DMS79 (cell line): ENCODE measurements at regions not wholly inside any gene's neighbourhood (a gene's known extent, or its start where the extent isn't known, plus 50 kb on each side); places are given as distances from the start of the nearest gene placed in this dataset.
"Not testable (repeated sequence)": the region's sequence is repeated elsewhere in the genome, so short reads cannot be mapped to it uniquely, and the experiment has no call there.

Experiments used
- DNase-seq: peaks from one replicate; lab custom pipeline; 2025; lab: John Stamatoyannopoulos, UW

GRCh38 chr7:85714951-85715350, 528.1 kb upstream of the SEMA3D start:
- no peak for DNase-seq

- DNase-seq = no peak
These were observed 527.3 kb upstream of the SEMA3D start for GRCh38 chr7:85714043-85714578.

DNA sequence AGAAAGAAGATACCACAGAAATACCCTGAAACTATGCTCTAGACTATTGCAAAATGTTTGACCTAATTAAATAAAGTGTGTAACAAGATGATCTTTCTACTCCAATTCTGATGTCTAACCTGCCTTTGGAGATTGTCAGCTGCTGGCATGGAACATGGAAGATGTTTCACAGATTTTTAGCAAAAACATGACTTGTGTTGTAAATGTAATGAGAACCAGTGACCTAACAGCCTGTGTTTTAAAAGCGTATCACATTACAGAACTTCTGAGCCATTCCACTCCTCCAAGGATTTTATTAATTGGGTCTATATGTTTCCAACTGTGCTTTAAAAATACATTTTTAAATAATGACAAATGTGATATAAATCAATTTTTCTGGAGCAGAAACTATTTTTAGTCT, 526.3 kb upstream of the SEMA3D start:
- no peak for DNase-seq

- DNase-seq = no peak
These were observed 525.0 kb upstream of the SEMA3D start for GRCh38 chr7:85711894-85712293.

DNA sequence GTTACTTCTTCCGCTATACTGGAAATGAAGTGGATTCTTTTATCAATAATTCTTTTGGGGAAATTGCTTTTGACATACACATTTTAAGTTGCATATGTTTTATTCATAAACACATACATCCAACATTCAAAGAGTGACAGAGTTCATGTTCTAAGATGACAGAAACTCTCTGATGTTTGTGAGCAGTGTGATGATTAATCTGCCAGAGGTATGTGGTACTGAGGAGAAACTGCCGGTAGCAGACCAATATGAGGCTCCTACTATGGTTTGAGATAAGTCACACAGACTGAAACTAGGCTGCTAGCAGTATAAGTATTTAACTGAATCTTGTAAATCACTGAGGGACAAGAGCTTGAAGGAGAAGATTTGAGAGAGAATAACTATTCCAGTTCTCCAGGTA, 524.1 kb upstream of the SEMA3D start:
- no peak for DNase-seq

DNA sequence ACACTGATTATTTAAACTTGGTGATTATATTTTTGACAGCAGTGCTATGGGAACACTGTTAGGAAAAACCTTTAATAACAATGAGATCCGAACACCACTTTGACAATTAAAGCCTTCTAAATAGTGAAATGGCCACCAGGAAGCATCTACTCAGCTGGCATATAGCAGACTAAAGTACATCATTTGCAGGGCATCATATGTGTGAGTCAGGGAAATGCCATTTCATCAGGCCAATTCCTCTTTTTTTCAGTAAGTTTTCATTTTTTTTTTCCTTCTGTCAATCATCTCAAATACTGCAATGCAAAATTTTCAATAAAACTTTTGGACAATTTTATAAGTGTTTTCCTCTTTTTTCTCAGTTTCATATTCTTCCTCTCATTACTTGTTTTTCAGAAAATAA, 521.4 kb upstream of the SEMA3D start:
- DNase-seq = no peak

DNA sequence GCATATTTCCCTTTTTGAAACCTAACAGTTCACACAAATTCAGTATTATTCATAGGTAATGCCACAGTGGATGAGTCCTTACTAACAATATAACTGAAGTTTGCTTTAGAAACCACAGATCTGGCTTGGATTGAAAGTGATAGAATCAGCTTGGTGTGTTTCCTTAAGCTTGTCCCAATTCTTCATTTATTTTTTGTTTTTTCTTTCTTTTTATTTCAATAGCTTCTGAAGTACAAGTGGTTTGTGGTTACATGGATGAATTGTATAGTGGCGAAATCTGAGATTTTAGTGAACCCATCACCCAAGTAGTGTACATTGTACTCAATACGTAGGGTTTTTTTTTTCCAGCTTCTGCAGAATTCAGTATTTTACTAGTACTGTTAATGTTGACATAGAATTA, 518.2 kb upstream of the SEMA3D start:
- no peak for DNase-seq

DNA sequence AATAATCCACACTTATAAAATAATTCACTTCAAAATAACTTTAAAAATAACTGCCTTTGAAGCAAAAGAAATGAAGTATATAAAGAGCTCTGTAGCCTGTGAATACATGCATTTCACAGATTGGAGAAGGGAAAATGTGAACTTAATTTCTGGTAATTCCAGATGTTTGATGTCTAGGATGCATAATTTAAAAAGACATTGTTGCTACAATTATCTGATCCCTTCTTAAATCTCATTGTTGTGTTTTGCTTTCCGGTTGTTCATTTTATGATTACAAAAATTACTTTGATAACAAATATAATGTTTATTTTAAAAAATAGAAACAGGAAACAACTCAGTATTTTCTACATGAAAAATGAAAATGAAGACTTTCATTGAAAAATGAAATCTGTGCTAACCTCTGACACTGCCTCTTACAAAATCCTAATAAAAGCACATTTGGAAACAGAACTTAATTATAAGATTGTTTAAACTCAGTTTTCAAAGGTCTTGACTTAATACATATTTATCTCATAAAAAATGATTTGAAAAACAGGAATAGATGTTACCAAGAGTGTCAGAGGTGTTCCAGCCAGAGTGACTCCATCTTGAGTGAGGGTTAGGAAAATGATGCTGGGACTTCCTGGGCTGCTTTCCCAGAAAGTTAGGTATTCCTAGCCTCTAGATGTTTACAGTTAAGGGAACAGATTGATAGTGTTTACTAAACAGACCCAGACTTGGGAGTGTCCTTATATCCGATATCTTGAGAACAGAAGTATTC, 516.6 kb upstream of the SEMA3D start:
- DNase-seq = no peak

DNA sequence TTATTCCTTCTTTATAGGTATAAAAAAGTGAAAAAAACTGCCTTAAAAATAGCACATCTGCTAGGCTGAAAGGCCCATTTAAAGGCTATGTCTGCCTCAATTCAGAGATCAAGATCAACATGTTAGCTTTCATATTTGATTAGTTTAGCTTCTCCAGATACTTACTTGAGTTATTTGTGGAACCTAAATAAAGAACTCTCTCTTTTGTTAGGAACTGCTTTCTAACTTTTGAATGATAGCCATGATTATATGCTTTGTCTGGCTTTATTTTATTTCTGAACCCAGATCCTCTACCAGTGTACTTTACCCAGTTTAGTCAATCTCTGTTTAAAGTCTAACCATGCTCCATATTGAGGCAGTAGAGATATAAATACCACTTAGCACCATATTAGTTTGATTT, 515.5 kb upstream of the SEMA3D start:
- no peak for DNase-seq

- DNase-seq = no peak
These were observed 512.6 kb upstream of the SEMA3D start for GRCh38 chr7:85699482-85699881.

DNA sequence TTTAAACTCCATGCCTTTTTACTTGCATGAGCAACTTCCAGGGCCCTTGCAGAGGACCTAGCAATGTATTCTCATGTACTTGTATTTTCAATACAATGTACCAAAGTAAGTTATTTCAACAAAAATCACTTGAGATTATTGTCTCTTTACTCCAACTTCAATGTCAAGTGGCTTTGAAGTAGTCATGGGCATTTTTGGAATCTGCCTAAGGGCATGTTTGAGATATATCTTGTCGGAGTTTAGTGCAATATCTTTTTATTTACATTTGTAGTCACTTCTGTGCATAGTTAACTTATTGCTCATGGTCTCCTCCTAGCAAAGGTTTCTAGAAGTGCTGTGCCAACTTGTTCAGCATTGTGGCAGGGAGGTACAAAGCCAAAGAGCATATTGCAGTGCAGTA, 508.7 kb upstream of the SEMA3D start:
- no peak for DNase-seq

DNA sequence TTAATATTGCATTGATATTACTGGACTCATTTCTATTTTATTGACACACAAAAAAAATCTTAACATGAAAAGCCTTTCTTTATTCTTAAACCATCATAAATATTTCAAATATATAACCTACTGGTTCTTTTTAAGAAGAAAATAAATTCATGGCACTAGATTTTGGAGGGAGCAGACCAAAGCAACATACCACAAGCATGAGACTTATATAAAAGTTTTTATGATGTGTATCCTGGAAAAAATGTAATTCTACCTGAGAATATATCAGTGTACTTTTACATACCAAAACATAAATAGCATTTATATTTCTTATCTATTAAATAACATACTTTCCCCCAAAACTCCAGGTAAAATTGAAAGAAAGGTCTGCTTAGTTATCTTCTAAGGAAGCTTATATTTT, 508.2 kb upstream of the SEMA3D start:
- DNase-seq = no peak

DNA sequence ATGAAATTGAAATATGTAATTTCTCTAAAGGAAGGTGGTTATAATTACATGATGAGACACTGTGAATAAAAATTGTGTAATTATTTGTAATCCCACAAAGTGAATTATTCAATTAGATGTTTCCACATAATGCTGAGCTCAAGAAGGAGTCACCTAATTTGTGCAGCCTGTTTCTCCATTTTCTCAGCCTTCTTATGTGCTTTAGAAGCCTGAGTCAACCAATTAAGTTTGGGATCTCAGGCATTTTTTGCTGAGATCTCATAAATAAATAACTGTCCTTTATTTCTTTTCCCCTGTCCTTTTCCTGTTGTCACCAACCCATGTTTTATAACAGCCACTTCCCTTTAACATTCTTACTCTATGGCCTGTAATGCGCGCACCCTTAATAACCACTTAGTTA, 506.5 kb upstream of the SEMA3D start:
- DNase-seq = no peak

GRCh38 chr7:85688712-85689111, 501.9 kb upstream of the SEMA3D start:
- DNase-seq = no peak

DNA sequence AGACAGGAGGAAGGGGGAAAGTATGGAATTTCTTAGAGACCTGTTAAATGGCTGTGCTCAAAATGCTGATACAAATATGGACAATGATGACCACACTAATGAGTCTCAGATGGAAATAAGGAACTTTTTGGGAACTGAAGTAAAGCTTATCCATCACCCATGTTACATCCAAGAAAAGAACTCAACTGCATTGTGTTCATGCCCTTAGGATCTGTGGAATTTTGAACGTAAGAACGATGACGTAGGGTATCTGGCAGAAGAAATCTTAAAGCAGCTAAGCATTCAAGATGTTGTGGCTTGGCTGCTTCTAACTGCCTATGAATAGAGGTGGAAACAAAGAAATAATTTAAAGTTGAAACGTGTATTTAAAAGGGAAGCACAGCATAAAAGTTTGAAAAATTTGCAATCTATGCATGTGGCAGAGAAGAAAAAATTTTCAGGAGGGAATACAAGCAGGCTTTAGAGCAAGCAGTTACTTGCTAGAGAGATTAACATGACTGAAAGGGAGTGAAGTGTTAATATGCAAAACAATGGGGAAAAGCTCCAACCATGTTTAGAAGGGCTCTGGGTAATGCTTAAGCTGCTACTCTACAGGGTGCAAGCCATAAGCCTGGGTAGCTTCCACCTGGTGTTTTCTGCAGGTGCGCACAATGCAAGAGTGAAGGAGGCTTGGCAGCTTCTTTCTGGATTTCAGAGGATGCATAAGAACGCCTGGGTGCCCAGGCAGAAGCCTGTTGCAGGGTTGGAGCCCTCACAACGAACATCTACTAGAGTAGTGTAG, 499.7 kb upstream of the SEMA3D start:
- no peak for DNase-seq

GRCh38 chr7:85685901-85686300, 499.0 kb upstream of the SEMA3D start:
- DNase-seq = no peak

DNA sequence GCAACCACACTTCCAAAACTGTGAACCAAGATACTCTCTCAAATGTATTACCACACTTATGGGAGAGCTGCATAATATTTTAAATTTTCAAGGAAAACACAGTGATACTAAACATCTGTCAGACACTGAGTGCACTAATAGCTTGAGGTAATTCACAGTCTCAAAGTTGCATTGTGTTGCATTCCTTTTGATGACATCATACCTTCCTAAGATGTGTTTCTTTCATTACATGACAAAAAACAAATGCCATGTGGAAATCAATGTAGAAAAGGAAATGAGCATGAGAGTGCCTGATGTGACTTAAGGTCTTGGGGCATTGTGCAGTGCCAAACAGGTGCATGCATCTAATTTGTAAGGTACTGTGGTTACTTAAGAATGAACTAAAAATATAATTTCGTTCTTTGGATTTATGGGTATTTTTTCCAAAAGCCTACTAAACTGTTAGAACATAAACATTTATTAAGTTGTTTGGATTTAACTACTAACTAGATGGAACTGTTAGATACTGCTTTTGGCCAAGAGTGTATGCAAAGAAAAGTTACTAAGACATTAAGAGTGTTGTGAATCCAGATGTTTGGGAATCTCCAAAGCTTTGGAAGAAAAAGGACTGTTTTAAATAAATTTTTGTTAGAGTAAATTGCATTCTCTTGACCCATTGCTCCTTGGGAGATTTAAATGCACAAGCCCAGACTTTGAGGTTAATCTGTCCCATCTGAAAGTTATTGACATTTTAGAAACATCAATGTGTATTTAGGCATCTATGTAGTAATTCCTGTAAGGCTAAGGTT, 496.2 kb upstream of the SEMA3D start:
- no peak for DNase-seq

DNA sequence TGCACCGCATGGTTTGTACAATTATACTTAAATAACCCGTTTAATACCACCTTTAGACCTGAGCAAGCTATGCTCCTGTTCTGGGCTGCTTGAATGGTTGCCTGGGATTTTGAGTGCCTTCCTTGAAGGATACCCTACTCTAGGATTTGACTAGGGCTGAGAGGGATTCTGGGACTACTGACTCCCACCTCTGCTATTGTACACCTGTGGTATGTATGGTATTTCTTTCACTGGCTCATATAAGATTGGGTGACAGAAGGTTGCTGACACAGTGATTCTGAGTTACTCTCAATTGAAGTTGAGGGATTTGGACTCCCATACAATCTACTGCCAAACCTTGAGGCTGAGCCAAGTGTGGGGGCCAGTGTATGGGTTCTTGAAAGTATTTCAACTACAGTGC, 494.4 kb upstream of the SEMA3D start:
- no peak for DNase-seq

DNA sequence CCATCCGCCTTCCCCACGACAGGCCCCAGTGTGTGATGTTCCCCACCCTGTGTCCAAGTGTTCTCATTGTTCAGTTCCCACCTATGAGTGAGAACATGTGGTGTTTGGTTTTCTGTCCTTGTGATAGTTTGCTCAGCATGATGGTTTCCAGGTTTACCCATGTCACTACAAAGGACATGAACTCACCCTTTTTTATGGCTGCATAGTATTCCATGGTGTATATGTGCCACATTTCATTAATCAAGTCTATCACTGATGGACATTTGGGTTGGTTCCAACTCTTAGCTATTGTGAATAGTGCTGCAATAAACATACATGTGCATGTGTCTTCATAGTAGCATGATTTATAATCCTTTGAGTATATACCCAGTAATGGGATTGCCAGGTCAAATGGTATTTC, 488.2 kb upstream of the SEMA3D start:
- DNase-seq = not testable (repeated sequence)

DNA sequence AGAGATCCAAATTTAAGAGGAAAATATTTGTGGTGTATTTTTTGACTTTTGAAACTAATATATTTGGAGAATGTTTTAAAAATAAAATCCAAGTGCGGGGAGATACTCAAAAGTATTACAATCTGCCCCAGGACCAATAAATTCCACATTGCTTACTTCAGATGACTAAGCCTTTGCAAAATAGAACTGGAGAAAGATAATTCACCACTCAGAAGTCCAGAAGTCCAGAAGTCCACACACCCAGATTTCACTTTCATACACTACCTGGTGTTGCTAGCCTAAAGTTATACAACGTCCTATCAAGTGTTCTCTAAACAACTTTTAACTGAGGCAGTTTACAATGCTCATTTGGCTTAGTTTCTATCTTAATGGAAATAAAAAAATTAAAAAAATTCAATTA, 487.0 kb upstream of the SEMA3D start:
- no peak for DNase-seq

DNA sequence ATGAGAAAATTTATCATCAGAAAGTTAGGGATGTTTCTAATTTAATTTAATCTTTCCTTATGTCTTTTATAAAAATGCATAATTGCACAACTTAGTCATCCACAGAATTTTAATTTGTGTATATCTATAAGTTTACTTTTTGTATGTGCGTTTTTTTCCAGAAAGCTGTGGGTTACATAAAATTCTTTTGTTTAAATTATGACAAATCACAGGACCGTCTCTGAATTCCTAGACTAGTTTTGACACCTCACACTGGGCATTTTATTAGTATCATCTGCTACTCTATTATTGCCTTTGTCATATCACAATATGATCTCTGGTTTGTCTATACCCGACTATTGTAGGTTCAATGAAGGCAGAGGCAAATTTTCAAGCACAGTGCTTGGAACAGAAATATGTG, 482.4 kb upstream of the SEMA3D start:
- no peak for DNase-seq

DNA sequence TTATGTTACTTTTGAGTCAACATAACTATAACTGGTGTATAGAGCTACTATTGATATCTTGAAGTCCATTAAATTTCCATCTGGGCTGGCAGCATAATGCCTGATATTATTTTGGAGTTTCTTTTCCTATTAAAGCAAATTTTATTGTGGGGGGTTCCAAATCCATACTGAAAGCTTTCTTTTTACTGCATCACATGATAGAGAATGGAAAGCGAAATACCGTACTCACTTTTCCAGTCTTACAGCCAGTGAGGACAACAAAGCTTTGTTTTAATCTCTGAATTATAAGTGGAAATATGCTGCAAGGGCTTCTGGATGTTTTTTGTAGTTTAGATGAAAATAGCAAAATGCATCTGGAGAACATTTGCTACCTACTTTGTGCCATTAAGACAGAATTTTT, 477.5 kb upstream of the SEMA3D start:
- DNase-seq = no peak

GRCh38 chr7:85659364-85659763, 472.5 kb upstream of the SEMA3D start:
- no peak for DNase-seq
